ENCODE measurements at regions not wholly inside any gene's neighbourhood (a gene's known extent, or its start where the extent isn't known, plus 50 kb on each side); places are given as distances from the start of the nearest gene placed in this dataset.

- no peak for TF ChIP-seq CTCF (IDR thresholded peaks at IDR 0.05; ENCODE audit: low read depth, low read length)
Measured at GRCh38 chr16:54856871-54857270, 73.8 kb upstream of the IRX5 start.

GRCh38 chr16:54847609-54848008, 83.1 kb upstream of the IRX5 start:
- no peak overlapping the region for H3K4me3 ChIP-seq (ENCODE audit: low read depth, low read length)
- no peak for TF ChIP-seq CTCF (IDR thresholded peaks at IDR 0.05; ENCODE audit: low read depth, low read length)

More at GRCh38 chr16:54856871-54857270, 73.8 kb upstream of the IRX5 start:
- no peak overlapping the region for H3K4me3 ChIP-seq (ENCODE audit: low read depth, low read length)

- H3K4me3 ChIP-seq (ENCODE audit: low read depth, low read length), result no peak overlapping the region
- no peak for TF ChIP-seq CTCF (IDR thresholded peaks at IDR 0.05; ENCODE audit: low read depth, low read length)
Measured at GRCh38 chr16:54847207-54847606, 83.5 kb upstream of the IRX5 start.

- no peak overlapping the region for H3K4me3 ChIP-seq (ENCODE audit: low read depth, low read length)
- TF ChIP-seq CTCF (IDR thresholded peaks at IDR 0.05; ENCODE audit: low read depth, low read length), result no peak
Measured at GRCh38 chr16:54846766-54847165, 83.9 kb upstream of the IRX5 start.

GRCh38 chr16:54843424-54843750, 87.3 kb upstream of the IRX5 start:
- no peak overlapping the region for H3K4me3 ChIP-seq (ENCODE audit: low read depth, low read length)
- TF ChIP-seq CTCF (IDR thresholded peaks at IDR 0.05; ENCODE audit: low read depth, low read length), result no peak

- TF ChIP-seq CTCF (IDR thresholded peaks at IDR 0.05; ENCODE audit: low read depth, low read length), result no peak
- no peak overlapping the region for H3K4me3 ChIP-seq (ENCODE audit: low read depth, low read length)
Measured at GRCh38 chr16:54842743-54843423, 87.8 kb upstream of the IRX5 start.

- no peak for TF ChIP-seq CTCF (IDR thresholded peaks at IDR 0.05; ENCODE audit: low read depth, low read length)
- H3K4me3 ChIP-seq (ENCODE audit: low read depth, low read length), result no peak overlapping the region
Measured at GRCh38 chr16:54829691-54830090, 101.0 kb upstream of the IRX5 start.

Measured in WI38 (cell line).